ENCODE measurements at regions not wholly inside any gene's neighbourhood (a gene's known extent, or its start where the extent isn't known, plus 50 kb on each side); places are given as distances from the start of the nearest gene placed in this dataset.
"Not testable (repeated sequence)": the region's sequence is repeated elsewhere in the genome, so short reads cannot be mapped to it uniquely, and the experiment has no call there.

GRCh38 chr13:86425170-86425815, 626.1 kb upstream of the SLITRK6 start:
- FAIRE-seq, result no peak

- no peak for FAIRE-seq
Measured at GRCh38 chr13:86426437-86426836, 627.2 kb upstream of the SLITRK6 start.

- no peak for FAIRE-seq
Measured at GRCh38 chr13:86429756-86430155, 630.5 kb upstream of the SLITRK6 start.

GRCh38 chr13:86438034-86438433, 638.8 kb upstream of the SLITRK6 start:
- FAIRE-seq, result no peak

- FAIRE-seq, result no peak
Measured at GRCh38 chr13:86445206-86445605, 646.0 kb upstream of the SLITRK6 start.

GRCh38 chr13:86445672-86446071, 646.5 kb upstream of the SLITRK6 start:
- no peak for FAIRE-seq

- FAIRE-seq, result no peak
Measured at GRCh38 chr13:86446311-86446710, 647.1 kb upstream of the SLITRK6 start.

GRCh38 chr13:86447479-86447878, 648.3 kb upstream of the SLITRK6 start:
- no peak for FAIRE-seq

GRCh38 chr13:86462011-86462410, 662.8 kb upstream of the SLITRK6 start:
- no peak for FAIRE-seq

GRCh38 chr13:86464193-86464592, 665.0 kb upstream of the SLITRK6 start:
- no peak for FAIRE-seq

- no peak for FAIRE-seq
Measured at GRCh38 chr13:86474971-86475370, 675.8 kb upstream of the SLITRK6 start.

- FAIRE-seq, result no peak
Measured at GRCh38 chr13:86476656-86477055, 677.4 kb upstream of the SLITRK6 start.

- FAIRE-seq, result no peak
Measured at GRCh38 chr13:86486582-86486981, 687.4 kb upstream of the SLITRK6 start.

GRCh38 chr13:86491121-86491520, 691.9 kb upstream of the SLITRK6 start:
- no peak for FAIRE-seq

GRCh38 chr13:86501931-86502330, 702.7 kb upstream of the SLITRK6 start:
- not testable (repeated sequence) for FAIRE-seq

- no peak for FAIRE-seq
Measured at GRCh38 chr13:86510792-86511191, 711.6 kb upstream of the SLITRK6 start.

- no peak for FAIRE-seq
Measured at GRCh38 chr13:86541461-86541860, 742.2 kb upstream of the SLITRK6 start.

GRCh38 chr13:86554066-86554465, 754.8 kb upstream of the SLITRK6 start:
- no peak for FAIRE-seq

- FAIRE-seq, result no peak
Measured at GRCh38 chr13:86559901-86560300, 760.7 kb upstream of the SLITRK6 start.

- FAIRE-seq, result no peak
Measured at GRCh38 chr13:86562866-86563265, 763.6 kb upstream of the SLITRK6 start.

GRCh38 chr13:86563308-86563707, 764.1 kb upstream of the SLITRK6 start:
- FAIRE-seq, result no peak

GRCh38 chr13:86567119-86567518, 767.9 kb upstream of the SLITRK6 start:
- no peak for FAIRE-seq

- FAIRE-seq, result peak; percentile 43
Measured at GRCh38 chr13:86569119-86569518, 769.9 kb upstream of the SLITRK6 start.

- no peak for FAIRE-seq
Measured at GRCh38 chr13:86569974-86570373, 770.8 kb upstream of the SLITRK6 start.

GRCh38 chr13:86572115-86572514, 772.9 kb upstream of the SLITRK6 start:
- no peak for FAIRE-seq
